Right ventricle myocardium inferior (tissue), 1 donor: ENCODE measurements at regions not wholly inside any gene's neighbourhood (a gene's known extent, or its start where the extent isn't known, plus 50 kb on each side); places are given as distances from the start of the nearest gene placed in this dataset.
"Not testable (repeated sequence)": the region's sequence is repeated elsewhere in the genome, so short reads cannot be mapped to it uniquely, and the experiment has no call there.

Source experiments
- ATAC-seq: fragments of 200-7000 bp; cut with Tn5 transposase; one replicate; pipeline ENCODE4 v1.9.1; 2020; ENCODE audit warnings: mild to moderate bottlenecking, moderate library complexity
- DNase-seq: peaks from one replicate; pipeline ENCODE4 v3.0.0; 2021; ENCODE audit errors: missing footprints
- intact Hi-C: fragments of 100-400 bp; cut with DNase I; formaldehyde crosslinking; loops from one replicate; pipeline ENCODE4 v1.11.0; 2022
- donor health status: DM: no; HTN: yes; CAD: no; lungs with severe emphysema.

DNA sequence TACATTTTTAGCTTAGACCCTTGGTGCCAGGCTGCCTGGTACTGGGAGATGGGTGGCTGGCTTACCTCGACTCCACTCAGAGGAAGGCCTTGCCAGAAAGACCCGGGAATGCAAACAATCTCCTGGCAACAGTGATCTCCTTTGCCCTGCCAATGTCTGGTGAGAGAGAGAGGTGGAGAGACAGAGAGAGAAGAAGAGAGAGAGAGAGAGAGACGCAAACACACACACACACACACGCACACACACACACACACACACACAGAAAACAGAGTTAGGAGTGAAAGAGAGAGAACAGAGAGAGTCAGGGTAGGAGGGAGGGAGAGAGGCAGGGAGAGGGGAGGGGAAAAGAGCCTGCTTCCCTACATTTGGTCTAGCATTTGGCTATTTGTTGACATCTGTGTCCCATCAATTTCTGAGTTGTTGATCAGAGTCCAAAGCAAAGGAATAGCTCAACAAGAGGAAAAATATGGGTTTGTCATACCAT lies 181.6 kb upstream of the MAP1B start:
- DNase-seq (no peak), ATAC-seq (peak; percentile 86)
- intact Hi-C loops, result loop anchor here (5.0 kb wide), 1 partner anchor 43 kb away; no protein-coding TSS in a partner anchor

DNA sequence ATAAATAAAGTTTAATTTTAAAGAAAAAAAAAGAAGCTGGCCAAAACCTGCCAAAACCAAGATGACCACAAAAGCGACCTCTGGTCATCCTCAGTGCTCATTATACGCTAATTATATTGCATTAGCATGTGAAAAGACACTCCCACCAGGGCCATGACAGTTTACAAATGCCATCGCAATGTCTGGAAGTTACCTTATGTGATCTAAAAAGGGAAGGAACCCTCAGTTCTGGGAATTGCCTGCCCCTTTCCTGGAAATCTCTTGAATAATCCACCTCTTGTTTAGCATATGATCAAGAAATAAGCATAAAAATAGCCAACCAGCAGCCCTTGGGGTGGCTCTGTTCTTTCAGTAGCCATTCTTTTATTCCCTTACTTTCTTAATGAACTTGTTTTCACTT lies 178.3 kb upstream of the MAP1B start:
- ATAC-seq (no peak), DNase-seq (no peak)
- intact Hi-C loops, result loop anchor here (5.0 kb wide), 1 partner anchor 47 kb away; no protein-coding TSS in a partner anchor

DNA sequence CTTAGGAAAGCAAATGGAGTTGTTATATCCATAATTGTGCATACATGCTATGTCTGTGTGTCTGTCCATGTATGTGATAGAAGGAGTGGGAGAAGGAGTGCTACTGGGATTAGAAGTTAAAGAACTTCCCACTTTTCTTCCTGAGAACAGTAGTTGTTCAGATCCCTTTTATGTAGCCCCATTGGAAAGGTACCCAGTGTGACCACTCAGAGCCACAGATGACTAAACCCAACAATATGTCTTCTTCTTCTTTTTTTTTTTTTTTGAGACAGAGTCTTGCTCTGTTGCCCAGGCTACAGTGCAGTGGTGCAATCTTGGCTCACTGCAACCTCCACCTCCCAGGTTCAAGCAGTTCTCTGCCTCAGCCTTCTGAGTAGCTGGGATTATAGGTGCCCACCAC lies 176.7 kb upstream of the MAP1B start:
- intact Hi-C loops, result loop anchor here (5.0 kb wide), 1 partner anchor 182 kb away; no protein-coding TSS in a partner anchor
- DNase-seq, ATAC-seq: not testable (repeated sequence)

DNA sequence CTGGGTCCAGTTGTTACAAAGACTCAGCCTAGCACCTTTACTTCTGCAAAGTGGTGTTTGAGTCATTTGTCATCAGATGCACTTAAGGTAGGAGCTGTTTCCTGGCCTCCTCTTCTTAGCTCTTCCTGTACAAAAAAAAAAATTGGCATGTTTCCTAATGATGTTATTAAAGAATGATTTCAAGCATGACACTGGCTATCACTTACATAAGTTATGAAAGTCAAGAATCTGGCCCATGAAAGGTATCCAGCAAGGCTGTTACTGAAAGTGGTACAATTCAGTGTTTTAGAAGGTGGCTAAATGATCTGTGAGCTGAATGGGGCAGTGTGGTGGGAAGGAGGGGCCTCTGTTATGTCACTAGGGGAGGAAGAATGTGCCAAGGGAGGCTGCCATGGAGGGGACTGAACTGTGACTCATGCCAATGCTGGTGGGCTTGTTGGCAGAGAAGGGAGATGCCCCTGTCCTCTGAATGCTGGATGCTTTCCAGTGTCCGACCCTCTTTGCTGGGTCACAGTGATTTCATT lies 175.1 kb upstream of the MAP1B start:
- intact Hi-C loops, result loop anchor here (5.0 kb wide), 1 partner anchor 180 kb away; no protein-coding TSS in a partner anchor
- DNase-seq, result no peak
- ATAC-seq, result no peak

GRCh38 chr5:71932655-71933338 lies 174.5 kb upstream of the MAP1B start:
- intact Hi-C loops, result loop anchor here (5.0 kb wide), 1 partner anchor 180 kb away; no protein-coding TSS in a partner anchor
- no peak for DNase-seq
- ATAC-seq, result peak; percentile 72

DNA sequence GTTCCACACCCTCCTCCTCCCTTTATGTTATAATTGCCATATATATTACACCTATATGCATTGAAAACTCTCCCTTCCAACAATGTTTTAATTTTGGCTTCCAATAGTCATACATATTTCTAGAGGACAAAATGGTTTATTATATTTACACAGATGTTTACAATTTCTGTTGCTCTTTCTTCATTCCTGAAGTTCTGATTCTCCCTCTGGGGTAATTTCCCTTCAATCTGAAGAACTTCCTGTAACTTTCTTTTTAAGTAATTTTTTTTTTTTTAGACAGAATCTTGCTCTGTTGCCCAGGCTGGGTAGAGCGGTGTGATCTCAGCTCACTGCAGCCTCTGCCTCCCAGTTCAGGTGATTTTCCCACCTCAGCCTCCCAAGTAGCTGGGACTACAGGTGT lies 173.0 kb upstream of the MAP1B start:
- intact Hi-C loops, result loop anchor here (5.0 kb wide), 1 partner anchor 178 kb away; no protein-coding TSS in a partner anchor
- DNase-seq (no peak), ATAC-seq (no peak)

GRCh38 chr5:71937921-71938698 lies 169.2 kb upstream of the MAP1B start:
- ATAC-seq, result peak; percentile 65
- intact Hi-C loops, result no loop called here
- no peak for DNase-seq

DNA sequence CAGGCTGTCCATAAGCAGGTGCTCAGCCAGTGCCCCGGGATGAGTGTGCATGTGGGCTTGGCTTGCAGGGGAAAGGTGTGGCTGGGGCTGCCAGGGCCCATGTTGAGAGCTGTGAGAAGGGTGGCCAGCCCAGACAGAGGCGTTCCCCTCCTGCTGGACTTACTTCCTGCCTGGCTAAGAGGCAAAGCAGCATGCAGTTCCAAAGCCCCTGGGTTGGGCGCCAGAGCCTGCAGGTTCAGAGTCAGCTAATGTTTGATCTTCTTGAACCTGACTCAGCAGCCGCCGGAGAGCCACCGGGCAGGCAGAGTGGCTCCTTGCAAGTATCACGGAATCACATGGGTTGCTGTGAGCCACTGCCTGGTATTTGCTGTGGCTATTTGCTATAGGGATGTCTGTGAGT lies 168.4 kb upstream of the MAP1B start:
- no peak for ATAC-seq
- no peak for DNase-seq

DNA sequence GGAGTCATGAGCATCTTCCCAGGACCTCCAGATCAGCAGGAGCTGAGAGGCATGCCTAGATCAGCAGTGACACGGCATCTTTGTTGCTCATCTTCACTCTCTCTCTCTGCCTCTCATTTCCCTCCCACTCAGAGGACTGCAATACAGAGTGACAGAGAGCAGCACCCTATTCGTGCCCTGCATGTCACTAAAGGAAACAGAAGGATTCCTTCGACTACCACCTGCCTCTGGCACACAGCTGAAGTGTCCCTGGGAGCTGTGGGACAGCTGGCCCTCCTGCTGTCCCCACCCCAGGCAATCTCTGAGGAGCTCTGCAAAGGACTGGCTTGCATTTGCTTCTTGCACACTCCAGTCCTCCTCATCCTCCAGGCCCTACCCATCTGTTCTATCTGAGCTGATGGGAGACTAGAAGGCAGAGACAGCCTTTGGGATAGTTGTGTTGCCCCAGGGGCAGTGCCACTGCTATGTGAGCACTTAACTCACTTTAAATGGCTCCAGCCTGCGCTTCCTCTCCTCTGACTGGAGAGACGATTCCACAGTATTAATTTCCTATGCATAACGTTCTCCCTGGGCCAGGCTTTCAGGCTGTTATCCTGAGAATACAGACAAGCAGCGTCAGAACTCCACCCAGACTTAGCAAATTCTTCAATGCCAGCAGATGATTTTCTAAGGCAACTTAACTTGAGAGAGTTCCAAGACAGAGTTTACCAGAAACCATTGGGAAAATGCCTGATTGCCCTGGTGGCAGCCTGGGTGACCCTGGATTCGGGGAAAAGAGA lies 167.6 kb upstream of the MAP1B start:
- DNase-seq (no peak), ATAC-seq (no peak)
- intact Hi-C loops, result no loop called here

More for the DNA sequence above, 168.4 kb upstream of the MAP1B start:
- intact Hi-C loops, result no loop called here

DNA sequence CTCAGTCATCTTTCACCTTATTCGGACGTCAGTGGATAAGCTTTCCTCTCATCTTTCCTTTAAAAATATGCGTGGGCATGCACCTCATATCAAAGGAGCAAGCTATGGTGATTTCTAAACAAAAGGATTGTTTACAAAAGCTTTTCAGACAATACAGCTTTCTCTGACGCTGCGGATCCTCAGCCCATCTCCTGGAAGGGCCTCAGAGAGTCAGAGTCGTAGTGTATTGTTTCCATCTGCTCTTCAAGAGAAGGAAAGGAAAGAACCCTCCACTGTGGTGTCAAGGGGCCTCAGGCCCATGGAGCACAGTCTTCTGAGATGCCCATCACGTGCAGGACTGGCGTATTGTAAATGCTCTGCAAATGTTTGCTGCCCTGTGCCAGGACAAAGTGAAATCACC lies 163.4 kb upstream of the MAP1B start:
- no peak for ATAC-seq
- intact Hi-C loops, result no loop called here
- no peak for DNase-seq

DNA sequence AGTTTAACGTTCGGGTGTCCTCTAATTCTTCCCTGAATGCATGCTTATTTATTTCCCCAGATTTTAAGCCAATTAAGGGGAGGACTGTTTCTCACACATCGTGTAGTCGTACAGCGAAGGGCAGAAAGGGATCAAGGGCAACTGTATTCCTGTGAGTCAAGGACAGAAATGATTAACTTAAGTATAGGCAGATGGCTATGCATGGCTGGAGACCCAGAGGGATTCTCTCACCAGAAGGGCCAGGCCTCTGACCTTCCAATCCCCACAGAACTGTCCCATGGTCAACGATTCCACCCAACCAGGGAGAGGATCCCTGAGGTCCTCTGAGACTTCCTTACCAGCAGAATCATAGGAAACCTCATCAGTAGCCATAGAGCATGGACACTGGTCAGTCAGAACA lies 161.8 kb upstream of the MAP1B start:
- DNase-seq, result no peak
- intact Hi-C loops, result no loop called here
- ATAC-seq, result no peak

- intact Hi-C loops, result no loop called here
- DNase-seq (no peak), ATAC-seq (no peak)
Observed at GRCh38 chr5:71946343-71947030, 160.8 kb upstream of the MAP1B start.

DNA sequence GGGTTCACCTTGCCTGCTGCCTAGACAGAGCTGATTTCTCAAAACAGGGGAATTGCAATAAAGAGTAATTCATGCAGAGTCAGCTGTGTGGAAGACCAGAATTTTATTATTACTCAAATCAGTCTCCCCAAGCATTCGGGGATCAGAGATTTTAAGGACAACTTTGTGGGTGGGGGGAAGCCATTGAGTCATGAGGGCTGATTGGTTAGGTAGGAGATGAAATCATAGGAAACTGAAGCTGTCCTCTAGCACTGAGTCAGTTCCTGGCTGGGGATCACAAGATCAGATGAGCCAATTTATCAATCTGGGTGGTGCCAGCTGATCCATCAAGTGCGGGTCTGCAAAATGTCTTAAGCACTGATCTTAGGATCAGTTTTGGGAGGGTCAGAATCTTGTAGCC lies 159.1 kb upstream of the MAP1B start:
- DNase-seq (no peak), ATAC-seq (no peak)
- intact Hi-C loops, result no loop called here

GRCh38 chr5:71949772-71950171 lies 157.5 kb upstream of the MAP1B start:
- DNase-seq (no peak), ATAC-seq (no peak)
- intact Hi-C loops, result no loop called here

GRCh38 chr5:71953866-71954265 lies 153.4 kb upstream of the MAP1B start:
- ATAC-seq (no peak), DNase-seq (no peak)
- intact Hi-C loops, result no loop called here

GRCh38 chr5:71954329-71954728 lies 152.9 kb upstream of the MAP1B start:
- ATAC-seq, result no peak
- intact Hi-C loops, result no loop called here
- no peak for DNase-seq

DNA sequence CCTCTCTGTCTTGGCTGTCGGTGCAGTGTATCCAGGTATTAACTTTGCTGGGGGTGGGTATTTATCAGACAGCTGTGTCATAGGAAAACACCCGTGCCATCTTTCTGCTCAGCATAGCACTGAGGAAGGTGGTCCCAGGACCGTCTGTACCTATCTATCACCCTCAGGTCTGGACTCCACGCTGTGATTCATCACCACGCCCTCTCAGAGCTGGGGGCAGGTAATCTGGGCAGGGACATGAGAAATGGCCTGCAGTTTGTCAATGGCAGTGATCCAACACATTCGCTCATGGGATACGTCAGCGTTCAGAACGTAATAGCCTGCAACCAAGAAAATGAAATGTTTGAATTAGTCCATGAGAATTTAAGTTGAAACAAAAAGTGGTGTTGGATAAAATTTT lies 151.6 kb upstream of the MAP1B start:
- intact Hi-C loops, result no loop called here
- DNase-seq (no peak), ATAC-seq (no peak)

- ATAC-seq (no peak), DNase-seq (no peak)
- intact Hi-C loops, result no loop called here
Observed at GRCh38 chr5:71957292-71957898, 149.9 kb upstream of the MAP1B start.
